CD1c-positive myeloid dendritic cell (primary cell): ENCODE measurements at regions not wholly inside any gene's neighbourhood (a gene's known extent, or its start where the extent isn't known, plus 50 kb on each side); places are given as distances from the start of the nearest gene placed in this dataset.

Source experiments
- DNase-seq: peaks from one replicate; pipeline ENCODE4 v3.0.0-alpha.2; 2016; ENCODE audit errors: extremely low spot score

- DNase-seq = no peak
Observed at GRCh38 chr2:9156483-9156882, 50.1 kb upstream of the ASAP2 start.

GRCh38 chr2:9154061-9154460 is 52.6 kb upstream of the ASAP2 start:
- DNase-seq = no peak

- DNase-seq = no peak
Observed at GRCh38 chr2:9153643-9153980, 53.0 kb upstream of the ASAP2 start.

- DNase-seq = no peak
Observed at GRCh38 chr2:9152975-9153642, 53.5 kb upstream of the ASAP2 start.

- no peak for DNase-seq
Observed at GRCh38 chr2:9150906-9151305, 55.7 kb upstream of the ASAP2 start.

- no peak for DNase-seq
Observed at GRCh38 chr2:9150568-9150900, 56.1 kb upstream of the ASAP2 start.

GRCh38 chr2:9149726-9150567 is 56.7 kb upstream of the ASAP2 start:
- DNase-seq = no peak

- no peak for DNase-seq
Observed at GRCh38 chr2:9149388-9149660, 57.3 kb upstream of the ASAP2 start.

- DNase-seq = no peak
Observed at GRCh38 chr2:9146646-9147045, 60.0 kb upstream of the ASAP2 start.

GRCh38 chr2:9145752-9146430 is 60.7 kb upstream of the ASAP2 start:
- no peak for DNase-seq

GRCh38 chr2:9145109-9145751 is 61.4 kb upstream of the ASAP2 start:
- DNase-seq = peak; percentile 50

- DNase-seq = no peak
Observed at GRCh38 chr2:9144617-9145016, 62.0 kb upstream of the ASAP2 start.

GRCh38 chr2:9144046-9144445 is 62.6 kb upstream of the ASAP2 start:
- DNase-seq = no peak

- DNase-seq = no peak
Observed at GRCh38 chr2:9143264-9143815, 63.3 kb upstream of the ASAP2 start.

- DNase-seq = peak; percentile 92
Observed at GRCh38 chr2:9142551-9143263, 63.9 kb upstream of the ASAP2 start.

GRCh38 chr2:9141706-9142460 is 64.7 kb upstream of the ASAP2 start:
- DNase-seq = no peak

GRCh38 chr2:9141091-9141667 is 65.4 kb upstream of the ASAP2 start:
- DNase-seq = no peak

- DNase-seq = no peak
Observed at GRCh38 chr2:9140645-9141044, 66.0 kb upstream of the ASAP2 start.

GRCh38 chr2:9139491-9140443 is 66.8 kb upstream of the ASAP2 start:
- DNase-seq = peak; percentile 75
